Bronchial epithelial cell (primary cell): ENCODE measurements at regions not wholly inside any gene's neighbourhood (a gene's known extent, or its start where the extent isn't known, plus 50 kb on each side); places are given as distances from the start of the nearest gene placed in this dataset.

Source experiments
- DNase-seq: peaks from one replicate; pipeline ENCODE4 v3.0.0-alpha.2; 2010; ENCODE audit warnings: low read depth
- FAIRE-seq: peaks from 2 replicates; lab custom pipeline; 2011; peaks lifted over from hg19 to GRCh38; lab: Jason Lieb, UNC
- H3K27me3 ChIP-seq: 2 replicates; pipeline ENCODE4 v1.5.1; 2011; ENCODE audit warnings: low read length; ENCODE audit not compliant: control insufficient read depth, insufficient read depth
- H3K36me3 ChIP-seq: 2 replicates; pipeline ENCODE4 v1.5.1; 2011; ENCODE audit warnings: low read length; ENCODE audit not compliant: control insufficient read depth, insufficient read depth
- H3K4me3 ChIP-seq: 2 replicates; pipeline ENCODE4 v1.5.1; 2011; ENCODE audit warnings: mild to moderate bottlenecking, low read depth, low read length, control low read depth
- TF ChIP-seq, protein P1 (sequence below): IDR thresholded peaks from 2 replicates; pipeline ENCODE4 v1.5.1; 2011; ENCODE audit warnings: mild to moderate bottlenecking, moderate library complexity, low read length, control low read depth, inconsistent platforms; ENCODE audit not compliant: insufficient read depth, severe bottlenecking

DNA sequence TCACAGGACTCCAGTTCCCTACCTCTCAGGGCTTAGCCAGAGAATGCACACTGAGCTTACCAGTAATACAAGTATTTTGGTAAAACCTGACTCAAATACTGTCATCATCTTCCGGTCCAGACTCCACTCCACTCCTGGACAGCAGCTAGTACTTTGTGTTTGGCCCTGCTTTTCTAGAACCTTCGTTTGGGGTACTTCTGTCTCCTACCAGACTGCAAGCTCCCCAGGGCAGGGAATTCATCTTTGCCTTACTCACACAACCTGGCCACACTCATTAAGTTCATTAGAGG, 108.9 kb upstream of the CDC42EP3 start:
- FAIRE-seq = no peak
- H3K27me3 ChIP-seq = no peaks in the 10 kb centered on the region

DNA sequence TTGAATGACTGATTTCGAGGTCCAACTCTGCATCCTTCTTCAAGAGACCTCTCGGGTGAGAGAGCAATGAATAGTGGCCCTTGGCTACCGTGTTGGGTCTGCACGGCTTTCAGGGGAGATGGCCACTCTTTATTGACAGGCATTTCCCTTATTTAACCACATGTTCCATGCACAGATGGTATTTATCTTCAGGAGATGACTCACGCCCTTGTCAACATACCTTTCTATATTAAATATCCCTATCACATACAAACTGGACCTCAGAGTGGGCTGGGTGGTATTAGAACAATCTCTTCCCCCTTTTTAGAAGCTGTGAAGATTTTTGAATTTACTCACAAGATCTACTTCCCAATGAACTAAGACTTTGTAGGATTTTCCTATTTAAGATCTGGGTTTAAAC, 109.6 kb upstream of the CDC42EP3 start:
- Histone ChIP-seq H3K4me3 (no peak overlapping the region), H3K36me3 (no peaks in the 10 kb centered on the region), H3K27me3 (no peaks in the 10 kb centered on the region)
- TF ChIP-seq, protein P1, sequence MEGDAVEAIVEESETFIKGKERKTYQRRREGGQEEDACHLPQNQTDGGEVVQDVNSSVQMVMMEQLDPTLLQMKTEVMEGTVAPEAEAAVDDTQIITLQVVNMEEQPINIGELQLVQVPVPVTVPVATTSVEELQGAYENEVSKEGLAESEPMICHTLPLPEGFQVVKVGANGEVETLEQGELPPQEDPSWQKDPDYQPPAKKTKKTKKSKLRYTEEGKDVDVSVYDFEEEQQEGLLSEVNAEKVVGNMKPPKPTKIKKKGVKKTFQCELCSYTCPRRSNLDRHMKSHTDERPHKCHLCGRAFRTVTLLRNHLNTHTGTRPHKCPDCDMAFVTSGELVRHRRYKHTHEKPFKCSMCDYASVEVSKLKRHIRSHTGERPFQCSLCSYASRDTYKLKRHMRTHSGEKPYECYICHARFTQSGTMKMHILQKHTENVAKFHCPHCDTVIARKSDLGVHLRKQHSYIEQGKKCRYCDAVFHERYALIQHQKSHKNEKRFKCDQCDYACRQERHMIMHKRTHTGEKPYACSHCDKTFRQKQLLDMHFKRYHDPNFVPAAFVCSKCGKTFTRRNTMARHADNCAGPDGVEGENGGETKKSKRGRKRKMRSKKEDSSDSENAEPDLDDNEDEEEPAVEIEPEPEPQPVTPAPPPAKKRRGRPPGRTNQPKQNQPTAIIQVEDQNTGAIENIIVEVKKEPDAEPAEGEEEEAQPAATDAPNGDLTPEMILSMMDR = no peak
- FAIRE-seq (no peak), DNase-seq (peak; percentile 80)

More for the DNA sequence above, 108.9 kb upstream of the CDC42EP3 start:
- TF ChIP-seq, protein P1 = no peak
- DNase-seq = peak; percentile 56
- no peak overlapping the region for H3K4me3 ChIP-seq
- no peaks in the 10 kb centered on the region for H3K36me3 ChIP-seq

DNA sequence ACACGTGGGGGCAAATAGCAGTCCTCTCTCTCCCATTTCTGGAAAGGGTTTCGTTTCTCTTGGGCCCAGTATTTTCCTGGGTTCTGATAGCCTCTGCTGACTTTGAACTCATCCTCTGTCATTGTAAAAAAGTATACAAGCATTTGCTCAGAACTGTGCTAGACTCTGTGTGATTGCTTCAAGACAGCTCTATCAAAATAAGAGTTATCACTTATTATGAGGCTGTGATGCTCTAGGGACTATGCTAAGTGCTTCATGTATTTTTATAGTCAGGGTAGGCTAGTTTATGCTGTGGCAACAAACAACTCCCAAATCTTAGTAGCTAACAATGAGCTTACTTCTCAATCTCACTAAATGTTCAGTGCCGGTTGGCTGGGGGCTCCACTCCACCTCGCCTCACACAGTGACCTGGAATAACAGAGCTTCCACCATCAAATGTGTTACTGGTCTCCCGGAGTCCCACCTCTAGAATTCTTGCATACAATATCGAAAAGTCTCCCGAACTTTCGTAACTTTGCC, 110.8 kb upstream of the CDC42EP3 start:
- TF ChIP-seq, protein P1 = no peak
- DNase-seq = no peak
- Histone ChIP-seq H3K4me3 (no peak overlapping the region), H3K27me3 (no peaks in the 10 kb centered on the region), H3K36me3 (no peaks in the 10 kb centered on the region)
- FAIRE-seq = no peak

DNA sequence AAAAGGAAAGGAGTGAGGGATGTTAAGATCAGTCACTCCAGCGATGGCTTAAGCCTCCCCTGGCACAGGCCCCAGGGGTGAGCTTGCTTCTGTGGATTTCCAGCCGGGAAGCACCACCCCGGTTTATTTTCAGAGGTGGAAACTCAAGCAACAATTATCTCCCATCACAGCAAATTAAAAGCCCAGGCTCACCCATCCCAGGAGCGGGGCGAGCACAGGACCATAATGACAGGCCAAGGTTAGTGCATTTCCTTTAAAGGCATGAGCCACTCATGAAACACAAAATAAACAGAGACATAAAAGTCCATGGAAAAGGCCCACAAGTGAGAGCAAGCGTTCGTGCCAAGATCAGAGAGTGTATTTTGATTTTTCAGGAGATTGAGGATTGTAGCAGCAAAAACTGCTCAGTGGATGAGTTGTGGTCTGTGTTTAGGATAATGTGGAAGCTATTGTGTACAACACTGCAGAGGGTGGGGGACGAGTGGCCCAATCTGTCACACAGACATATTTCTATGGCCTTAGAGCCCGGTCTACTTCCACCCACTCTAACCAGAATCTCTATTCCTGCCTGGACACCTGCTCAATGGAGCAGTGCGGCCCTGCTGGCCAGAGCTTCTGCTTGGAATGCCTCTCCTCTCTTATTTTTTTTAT, 111.4 kb upstream of the CDC42EP3 start:
- no peaks in the 10 kb centered on the region for H3K27me3 ChIP-seq
- H3K4me3 ChIP-seq = no peak overlapping the region
- no peaks in the 10 kb centered on the region for H3K36me3 ChIP-seq
- no peak for FAIRE-seq
- peak; percentile 22 for DNase-seq
- TF ChIP-seq, protein P1 = no peak

DNA sequence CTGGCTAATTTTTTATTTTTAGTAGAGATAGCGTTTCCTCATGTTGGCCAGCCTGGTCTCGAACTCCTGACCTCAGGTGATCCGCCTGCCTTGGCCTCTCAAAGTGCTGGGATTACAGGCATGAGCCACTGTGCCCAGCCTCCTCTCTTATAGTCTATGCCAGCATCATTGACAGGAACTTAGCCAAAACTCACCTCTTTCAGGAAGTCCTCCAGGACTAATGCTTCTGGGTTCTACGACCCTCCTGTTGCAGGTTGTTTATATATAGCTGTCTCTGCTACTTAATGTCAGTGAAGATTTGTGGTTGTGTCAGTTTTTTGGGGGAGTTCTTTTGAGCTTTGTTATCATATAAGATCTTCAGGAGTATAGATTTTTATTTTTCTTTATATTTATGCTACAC, 112.1 kb upstream of the CDC42EP3 start:
- FAIRE-seq (no peak), DNase-seq (no peak)
- TF ChIP-seq, protein P1 = no peak
- Histone ChIP-seq H3K4me3 (no peak overlapping the region), H3K27me3 (no peaks in the 10 kb centered on the region), H3K36me3 (no peaks in the 10 kb centered on the region)
